ENCODE measurements at regions not wholly inside any gene's neighbourhood (a gene's known extent, or its start where the extent isn't known, plus 50 kb on each side); places are given as distances from the start of the nearest gene placed in this dataset.

DNA sequence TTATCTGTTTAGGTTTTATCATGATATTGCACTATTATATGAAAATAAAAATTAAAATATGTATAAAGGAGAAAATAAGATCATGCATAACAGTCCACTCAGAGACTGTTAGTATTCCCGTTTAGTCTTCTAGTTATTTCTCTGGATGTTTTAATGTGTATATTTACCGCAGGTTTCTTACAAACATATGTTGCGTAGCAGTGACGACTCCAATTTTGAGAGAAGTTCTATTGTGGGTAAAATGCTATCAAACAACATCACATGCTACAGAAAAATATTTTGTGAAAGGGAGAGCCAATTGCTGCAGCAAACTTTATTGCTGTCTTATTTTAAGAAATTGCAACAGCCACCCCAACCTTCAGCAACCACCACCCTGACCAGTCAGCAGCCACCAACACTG, 72.4 kb upstream of the NXT1 start:
- Histone ChIP-seq H3K4me1 (ENCODE audit: low read depth) (no peaks in the 10 kb centered on the region), H3K4me3 (no peak overlapping the region), H3K27ac (no peak overlapping the region), H3K9me3 (ENCODE audit: low read depth) (no peaks in the 10 kb centered on the region), H3K36me3 (no peaks in the 10 kb centered on the region), H3K27me3 (no peaks in the 10 kb centered on the region)
- TF ChIP-seq, protein P1, sequence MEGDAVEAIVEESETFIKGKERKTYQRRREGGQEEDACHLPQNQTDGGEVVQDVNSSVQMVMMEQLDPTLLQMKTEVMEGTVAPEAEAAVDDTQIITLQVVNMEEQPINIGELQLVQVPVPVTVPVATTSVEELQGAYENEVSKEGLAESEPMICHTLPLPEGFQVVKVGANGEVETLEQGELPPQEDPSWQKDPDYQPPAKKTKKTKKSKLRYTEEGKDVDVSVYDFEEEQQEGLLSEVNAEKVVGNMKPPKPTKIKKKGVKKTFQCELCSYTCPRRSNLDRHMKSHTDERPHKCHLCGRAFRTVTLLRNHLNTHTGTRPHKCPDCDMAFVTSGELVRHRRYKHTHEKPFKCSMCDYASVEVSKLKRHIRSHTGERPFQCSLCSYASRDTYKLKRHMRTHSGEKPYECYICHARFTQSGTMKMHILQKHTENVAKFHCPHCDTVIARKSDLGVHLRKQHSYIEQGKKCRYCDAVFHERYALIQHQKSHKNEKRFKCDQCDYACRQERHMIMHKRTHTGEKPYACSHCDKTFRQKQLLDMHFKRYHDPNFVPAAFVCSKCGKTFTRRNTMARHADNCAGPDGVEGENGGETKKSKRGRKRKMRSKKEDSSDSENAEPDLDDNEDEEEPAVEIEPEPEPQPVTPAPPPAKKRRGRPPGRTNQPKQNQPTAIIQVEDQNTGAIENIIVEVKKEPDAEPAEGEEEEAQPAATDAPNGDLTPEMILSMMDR (IDR thresholded peaks at IDR 0.05; ENCODE audit: low read depth, low read length): no peak
- no peak for DNase-seq (ENCODE audit: low read depth in 1 of 2, low spot score in 1 of 2)

DNA sequence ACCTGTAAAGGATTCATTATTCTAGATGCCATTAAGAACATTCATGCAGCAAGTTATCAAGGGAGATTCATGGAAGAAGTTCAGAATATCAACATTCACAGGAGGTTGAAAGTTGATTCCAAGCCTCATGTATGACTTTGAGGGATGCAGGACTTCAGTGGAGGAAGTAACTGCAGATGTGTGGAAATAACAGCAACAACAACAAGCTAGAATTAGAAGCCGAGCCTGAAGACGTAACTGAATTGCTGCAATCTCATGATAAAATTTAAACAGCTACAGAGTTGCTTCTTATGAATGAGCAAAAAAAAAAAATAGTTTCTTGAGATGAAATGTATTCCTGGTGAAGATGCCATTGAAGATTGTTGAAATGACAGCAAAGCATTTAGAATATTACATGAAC, 73.3 kb upstream of the NXT1 start:
- Histone ChIP-seq H3K9me3 (ENCODE audit: low read depth) (no peaks in the 10 kb centered on the region), H3K27ac (no peak overlapping the region), H3K4me3 (no peak overlapping the region), H3K27me3 (no peaks in the 10 kb centered on the region), H3K4me1 (ENCODE audit: low read depth) (no peaks in the 10 kb centered on the region), H3K36me3 (no peaks in the 10 kb centered on the region)
- DNase-seq (ENCODE audit: low read depth in 1 of 2, low spot score in 1 of 2): no peak
- TF ChIP-seq, protein P1 (IDR thresholded peaks at IDR 0.05; ENCODE audit: low read depth, low read length): no peak

DNA sequence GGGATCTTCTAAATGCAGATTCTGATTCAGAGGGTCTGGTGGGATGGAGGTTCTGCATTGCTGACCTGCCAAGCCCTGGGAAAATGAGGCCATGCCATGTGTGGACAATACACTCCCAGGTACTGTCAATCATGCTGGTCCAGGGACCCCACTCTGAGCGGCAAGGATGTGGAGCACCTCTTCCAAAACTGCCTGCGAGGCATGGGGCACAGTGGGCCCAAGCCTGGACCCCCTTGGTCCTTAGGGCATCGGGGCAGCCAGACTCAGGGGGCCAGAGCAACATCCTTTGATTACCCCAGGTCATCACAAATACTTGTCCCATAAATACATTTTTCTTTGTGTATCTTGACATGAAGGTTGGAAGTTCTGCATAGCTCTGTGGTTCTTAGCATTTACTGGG, 76.8 kb upstream of the NXT1 start:
- no peak overlapping the region for H3K4me3 ChIP-seq
- H3K9me3 ChIP-seq (ENCODE audit: low read depth): no peaks in the 10 kb centered on the region
- H3K4me1 ChIP-seq (ENCODE audit: low read depth): no peaks in the 10 kb centered on the region
- no peak for DNase-seq (ENCODE audit: low read depth in 1 of 2, low spot score in 1 of 2)
- no peak overlapping the region for H3K27ac ChIP-seq
- TF ChIP-seq, protein P1 (IDR thresholded peaks at IDR 0.05; ENCODE audit: low read depth, low read length): no peak
- no peaks in the 10 kb centered on the region for H3K36me3 ChIP-seq
- no peaks in the 10 kb centered on the region for H3K27me3 ChIP-seq

DNA sequence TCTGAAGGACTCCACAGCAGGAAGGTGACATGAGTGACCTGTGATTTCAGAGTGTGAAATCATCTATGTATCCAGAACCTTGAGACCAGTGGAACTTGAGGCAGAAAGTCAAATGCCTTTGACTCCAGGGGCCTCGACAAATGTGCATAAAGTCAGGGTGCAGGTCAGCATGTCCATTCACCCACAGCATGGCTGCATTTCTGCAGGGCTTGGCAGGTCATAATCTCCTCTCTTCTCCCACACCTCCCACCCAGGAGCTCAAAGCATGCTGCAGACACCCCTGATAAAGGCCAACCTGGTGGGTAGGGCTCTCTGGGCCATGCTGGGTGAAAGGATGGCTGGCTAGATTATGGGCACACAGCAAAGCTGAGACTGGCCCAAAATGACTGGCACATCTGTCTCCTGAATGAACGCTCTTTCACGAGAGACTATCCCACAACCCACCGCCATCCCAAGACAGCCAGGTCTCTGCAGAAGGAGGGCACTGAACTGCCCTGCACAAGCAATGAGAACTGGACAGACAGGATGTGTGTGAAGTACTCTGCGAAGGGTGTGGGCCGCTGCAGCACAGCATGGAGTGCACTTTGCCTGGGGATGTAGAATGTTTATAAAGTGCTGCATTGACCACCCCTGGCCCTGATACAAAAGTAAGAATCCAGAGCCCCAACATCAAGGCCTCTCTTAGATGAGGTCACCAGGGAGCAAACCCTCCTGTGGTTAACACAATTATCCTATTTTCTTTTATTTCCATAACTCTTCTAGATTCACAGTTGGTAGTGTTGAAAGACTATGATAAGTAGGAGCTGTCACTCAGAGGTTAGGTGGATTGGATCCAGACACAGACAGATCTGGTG, 78.2 kb upstream of the NXT1 start:
- Histone ChIP-seq H3K27ac (no peak overlapping the region), H3K9me3 (ENCODE audit: low read depth) (no peaks in the 10 kb centered on the region), H3K4me3 (no peak overlapping the region), H3K4me1 (ENCODE audit: low read depth) (no peaks in the 10 kb centered on the region), H3K36me3 (no peaks in the 10 kb centered on the region), H3K27me3 (no peaks in the 10 kb centered on the region)
- DNase-seq (ENCODE audit: low read depth in 1 of 2, low spot score in 1 of 2): no peak
- TF ChIP-seq, protein P1 (IDR thresholded peaks at IDR 0.05; ENCODE audit: low read depth, low read length): no peak

DNA sequence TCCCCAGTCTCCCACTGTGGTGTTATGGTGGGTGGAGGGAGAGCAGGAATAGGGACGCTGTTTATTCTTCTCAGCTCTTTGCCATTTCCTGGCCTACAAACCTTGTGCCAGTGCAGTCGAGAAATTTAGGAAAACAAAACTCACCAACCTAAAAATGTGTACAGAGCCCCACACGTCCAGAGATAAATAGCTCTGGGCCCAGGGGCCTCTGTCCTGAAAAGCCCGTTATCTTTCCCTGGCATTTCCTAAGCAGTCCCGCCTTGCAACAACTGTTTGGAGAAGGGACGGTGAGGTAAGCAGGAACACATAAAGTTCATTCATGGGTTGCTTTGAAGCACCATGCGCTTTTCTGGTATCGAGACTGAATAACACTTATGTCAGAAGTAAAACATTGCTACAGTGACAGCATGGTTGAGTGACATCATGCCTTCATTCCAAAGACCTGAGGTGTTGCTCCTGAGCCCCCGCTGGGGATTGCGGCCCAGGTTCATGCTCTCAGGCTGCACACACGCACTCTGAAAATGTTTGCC, 80.1 kb upstream of the NXT1 start:
- Histone ChIP-seq H3K9me3 (ENCODE audit: low read depth) (no peaks in the 10 kb centered on the region), H3K27ac (no peak overlapping the region), H3K4me1 (ENCODE audit: low read depth) (no peaks in the 10 kb centered on the region), H3K27me3 (no peaks in the 10 kb centered on the region), H3K36me3 (no peaks in the 10 kb centered on the region), H3K4me3 (no peak overlapping the region)
- TF ChIP-seq, protein P1 (IDR thresholded peaks at IDR 0.05; ENCODE audit: low read depth, low read length): no peak
- peak in 1 of 2 donors; percentile 84 for DNase-seq (ENCODE audit: low read depth in 1 of 2, low spot score in 1 of 2)
